SK-N-MC (cell line): ENCODE measurements at regions not wholly inside any gene's neighbourhood (a gene's known extent, or its start where the extent isn't known, plus 50 kb on each side); places are given as distances from the start of the nearest gene placed in this dataset.

Experiments used
- EZH2 ChIP-seq: fragments of 200-600 bp; sonication (generic); IDR thresholded peaks from one replicate; pipeline ENCODE4 v1.6.1; 2017; ENCODE audit warnings: antibody characterized with exemption
- FOXP2 ChIP-seq: optimal IDR thresholded peaks from 2 replicates; pipeline ENCODE3; 2011; ENCODE audit warnings: mild to moderate bottlenecking, moderate library complexity; ENCODE audit not compliant: insufficient read depth; ENCODE audit errors: extremely low read length, control extremely low read depth
- POLR2AphosphoS5 ChIP-seq: IDR thresholded peaks from 2 replicates; pipeline ENCODE4 v1.6.1; 2012; ENCODE audit warnings: mild to moderate bottlenecking, low read depth, low read length, borderline replicate concordance

DNA sequence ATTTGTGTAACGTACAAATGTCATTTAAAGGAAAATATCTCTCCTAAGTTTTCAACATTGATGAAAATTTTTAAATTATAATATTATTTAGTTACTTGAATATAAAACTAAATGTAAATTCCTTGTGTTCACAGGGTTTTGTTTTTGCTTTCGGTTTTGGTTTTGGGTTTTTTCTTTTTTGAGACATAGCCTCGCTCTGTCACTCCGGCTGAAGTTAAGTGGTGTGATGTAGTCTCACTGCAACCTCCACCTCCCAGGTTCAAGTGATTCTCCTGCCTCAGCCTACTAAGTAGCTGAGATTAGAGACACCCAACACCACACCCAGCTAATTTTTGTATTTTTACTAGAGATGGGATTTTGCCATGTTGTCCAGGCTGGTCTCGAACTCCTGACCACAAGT lies 79.3 kb upstream of the TCF12 start:
- TF ChIP-seq POLR2AphosphoS5, result no peak
- TF ChIP-seq FOXP2, result no peak
- no peak for TF ChIP-seq EZH2
